Gastrocnemius medialis (tissue), 4 donors: ENCODE measurements at regions not wholly inside any gene's neighbourhood (a gene's known extent, or its start where the extent isn't known, plus 50 kb on each side); places are given as distances from the start of the nearest gene placed in this dataset.
"Not testable (repeated sequence)": the region's sequence is repeated elsewhere in the genome, so short reads cannot be mapped to it uniquely, and the experiment has no call there.

Source experiments
- POLR2A ChIP-seq, 2 donors: fragments of 450-650 bp; IDR thresholded peaks; one replicate each; pipeline ENCODE4 v1.6.1; 2017; ENCODE audit warnings: antibody characterized with exemption in 2 of 2, mild to moderate bottlenecking in 2 of 2, moderate library complexity in 2 of 2
- TF ChIP-seq, protein P1 (sequence below), 5 experiments: fragments of 450-650 bp in 3 of 5; fragments of 200-600 bp in 2 of 5; sonication (generic) in 2 of 5; IDR thresholded peaks in 4 of 5; conservative IDR thresholded peaks in 1 of 5; 1 replicate in 4 of 5; 2 replicates in 1 of 5; pipeline ENCODE4 v1.5.1; 2016 to 2019; ENCODE audit warnings: antibody characterized with exemption in 5 of 5, mild to moderate bottlenecking in 3 of 5, moderate library complexity in 3 of 5

DNA sequence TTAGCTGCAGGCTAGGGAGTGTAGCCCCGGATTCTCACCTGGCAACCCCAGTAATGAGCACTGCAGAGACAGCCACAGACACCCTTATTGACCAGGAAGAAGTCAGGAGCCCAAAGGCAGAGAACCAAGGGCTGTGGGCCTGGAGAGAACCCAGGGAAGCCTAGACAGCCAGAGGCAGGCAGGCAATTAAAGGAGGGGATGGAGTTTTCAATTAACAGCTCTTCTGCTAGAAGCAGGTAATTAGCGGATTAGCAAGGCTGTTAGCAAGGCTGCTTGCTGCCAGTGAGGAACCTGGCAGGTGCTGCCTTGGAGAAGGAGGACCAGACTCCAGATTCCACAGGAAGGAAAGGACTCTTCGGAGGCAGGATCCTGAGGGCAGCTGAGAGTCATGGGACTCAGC, 176.1 kb downstream of the TRIM43 start:
- TF ChIP-seq POLR2A (IDR thresholded peaks at IDR 0.05) = not testable (repeated sequence)
- TF ChIP-seq, protein P1, sequence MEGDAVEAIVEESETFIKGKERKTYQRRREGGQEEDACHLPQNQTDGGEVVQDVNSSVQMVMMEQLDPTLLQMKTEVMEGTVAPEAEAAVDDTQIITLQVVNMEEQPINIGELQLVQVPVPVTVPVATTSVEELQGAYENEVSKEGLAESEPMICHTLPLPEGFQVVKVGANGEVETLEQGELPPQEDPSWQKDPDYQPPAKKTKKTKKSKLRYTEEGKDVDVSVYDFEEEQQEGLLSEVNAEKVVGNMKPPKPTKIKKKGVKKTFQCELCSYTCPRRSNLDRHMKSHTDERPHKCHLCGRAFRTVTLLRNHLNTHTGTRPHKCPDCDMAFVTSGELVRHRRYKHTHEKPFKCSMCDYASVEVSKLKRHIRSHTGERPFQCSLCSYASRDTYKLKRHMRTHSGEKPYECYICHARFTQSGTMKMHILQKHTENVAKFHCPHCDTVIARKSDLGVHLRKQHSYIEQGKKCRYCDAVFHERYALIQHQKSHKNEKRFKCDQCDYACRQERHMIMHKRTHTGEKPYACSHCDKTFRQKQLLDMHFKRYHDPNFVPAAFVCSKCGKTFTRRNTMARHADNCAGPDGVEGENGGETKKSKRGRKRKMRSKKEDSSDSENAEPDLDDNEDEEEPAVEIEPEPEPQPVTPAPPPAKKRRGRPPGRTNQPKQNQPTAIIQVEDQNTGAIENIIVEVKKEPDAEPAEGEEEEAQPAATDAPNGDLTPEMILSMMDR (IDR thresholded peaks at IDR 0.05 in 4 of 5, conservative IDR thresholded peaks at IDR 0.05 in 1 of 5) = not testable (repeated sequence)
